ENCODE measurements at regions not wholly inside any gene's neighbourhood (a gene's known extent, or its start where the extent isn't known, plus 50 kb on each side); places are given as distances from the start of the nearest gene placed in this dataset.

GRCh38 chr3:124597979-124598378, 132.3 kb upstream of the UMPS start:
- TF ChIP-seq YY1 (IDR thresholded peaks at IDR 0.05; ENCODE audit: insufficient read depth, insufficient read length) = no peak
- Histone ChIP-seq H3K4me3 (ENCODE audit: insufficient read length, low read depth) (no peak overlapping the region), H3K27me3 (ENCODE audit: insufficient read depth, insufficient read length) (no peaks in the 10 kb centered on the region), H3K4me1 (ENCODE audit: insufficient read depth, insufficient read length) (peaks cover 2% of the 10 kb centered on the region), H3K9ac (ENCODE audit: insufficient read length, low read depth) (no peak overlapping the region), H3K9me3 (ENCODE audit: insufficient read depth, low read length) (no peaks in the 10 kb centered on the region), H3K36me3 (ENCODE audit: insufficient read depth, insufficient read length, low read length) (no peaks in the 10 kb centered on the region)
- DNase-seq (ENCODE audit: low read depth, low spot score) = no peak

DNA sequence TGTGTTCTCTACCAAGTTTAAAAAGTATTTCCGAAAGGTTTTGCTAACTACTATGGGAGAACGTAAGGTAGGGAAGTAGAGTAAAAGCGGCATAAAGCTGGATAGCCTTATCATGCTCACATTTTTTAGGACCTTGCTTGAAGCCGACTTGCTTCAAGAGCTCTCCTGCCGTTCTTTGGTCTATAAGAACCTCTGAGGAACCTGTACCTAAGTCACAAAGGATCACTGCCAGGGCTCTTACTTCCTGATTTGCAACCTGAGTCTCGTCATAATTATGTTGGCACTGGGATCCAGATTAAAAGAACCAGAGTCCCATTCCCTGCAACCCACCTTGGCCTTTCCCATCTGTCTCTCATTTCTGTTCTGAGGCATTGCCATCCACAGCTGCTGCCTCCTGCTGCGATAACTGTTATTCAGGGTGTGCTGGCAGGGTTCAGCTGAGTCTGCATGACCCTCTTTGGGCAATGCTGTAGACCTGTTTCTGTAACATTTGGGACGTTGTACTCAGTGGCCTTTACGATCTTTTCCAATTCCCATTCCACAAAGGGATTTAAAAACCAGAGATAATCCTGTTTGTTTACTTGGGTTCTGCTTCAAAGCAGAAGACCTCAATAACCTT, 131.0 kb upstream of the UMPS start:
- no peak for TF ChIP-seq SUZ12 (IDR thresholded peaks at IDR 0.05; ENCODE audit: extremely low read depth, insufficient read depth, insufficient read length)
- TF ChIP-seq YY1 (IDR thresholded peaks at IDR 0.05; ENCODE audit: insufficient read depth, insufficient read length) = no peak
- TF ChIP-seq ZNF274 (IDR thresholded peaks at IDR 0.05; ENCODE audit: low read depth, low read length) = no peak
- no peak for DNase-seq (ENCODE audit: low read depth, low spot score)
- Histone ChIP-seq H3K36me3 (ENCODE audit: insufficient read depth, insufficient read length, low read length) (no peaks in the 10 kb centered on the region), H3K4me3 (ENCODE audit: insufficient read length, low read depth) (no peak overlapping the region), H3K9ac (ENCODE audit: insufficient read length, low read depth) (no peak overlapping the region), H3K4me1 (ENCODE audit: insufficient read depth, insufficient read length) (no peaks in the 10 kb centered on the region), H3K27me3 (ENCODE audit: insufficient read depth, insufficient read length) (no peaks in the 10 kb centered on the region), H3K9me3 (ENCODE audit: insufficient read depth, low read length) (no peaks in the 10 kb centered on the region)

DNA sequence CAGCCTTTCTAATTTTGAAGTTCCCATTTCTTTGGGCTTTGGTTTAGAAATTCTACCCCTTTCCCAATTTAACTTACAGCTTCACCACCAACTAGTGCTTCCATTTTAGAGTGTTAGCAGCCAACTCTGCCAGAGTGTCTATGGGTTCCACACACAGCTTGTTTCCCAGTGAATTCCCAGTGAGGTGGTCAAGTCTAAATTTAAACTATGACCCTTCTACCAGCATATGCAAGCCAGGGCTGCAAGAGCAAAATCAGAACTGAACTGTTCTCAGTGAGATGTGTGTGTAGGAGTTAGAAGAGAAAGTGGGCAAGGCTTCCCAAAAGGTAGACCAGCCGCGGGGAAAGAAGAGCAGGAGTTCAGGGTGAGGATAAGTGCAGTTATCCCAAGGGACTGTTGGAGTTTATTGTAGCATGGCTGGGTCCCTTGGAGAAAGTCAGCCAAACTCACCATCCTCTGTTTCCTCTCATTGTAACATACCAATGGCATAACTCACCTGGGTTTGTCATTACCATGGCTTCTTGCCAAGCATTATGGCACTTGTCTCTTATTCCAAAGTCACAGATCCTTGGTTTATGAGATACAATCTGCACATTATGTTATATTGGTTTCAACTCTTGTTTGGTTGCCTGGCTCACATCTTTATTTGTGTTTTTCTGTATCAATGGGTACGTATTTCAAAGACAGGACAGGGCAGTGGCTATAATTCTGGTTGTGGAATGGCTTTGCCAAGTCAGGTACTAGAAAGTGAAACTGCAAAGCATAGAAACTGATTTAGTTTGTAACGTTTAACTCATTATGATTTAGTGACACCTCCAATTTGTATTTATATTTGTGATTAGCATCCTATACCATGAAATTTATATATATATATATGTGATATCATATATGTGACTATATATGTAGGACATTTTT, 130.2 kb upstream of the UMPS start:
- Histone ChIP-seq H3K36me3 (ENCODE audit: insufficient read depth, insufficient read length, low read length) (no peaks in the 10 kb centered on the region), H3K9ac (ENCODE audit: insufficient read length, low read depth) (no peak overlapping the region), H3K27me3 (ENCODE audit: insufficient read depth, insufficient read length) (no peaks in the 10 kb centered on the region), H3K9me3 (ENCODE audit: insufficient read depth, low read length) (no peaks in the 10 kb centered on the region), H3K4me1 (ENCODE audit: insufficient read depth, insufficient read length) (no peaks in the 10 kb centered on the region), H3K4me3 (ENCODE audit: insufficient read length, low read depth) (no peak overlapping the region)
- DNase-seq (ENCODE audit: low read depth, low spot score) = no peak
- no peak for TF ChIP-seq SUZ12 (IDR thresholded peaks at IDR 0.05; ENCODE audit: extremely low read depth, insufficient read depth, insufficient read length)
- no peak for TF ChIP-seq ZNF274 (IDR thresholded peaks at IDR 0.05; ENCODE audit: low read depth, low read length)
- TF ChIP-seq YY1 (IDR thresholded peaks at IDR 0.05; ENCODE audit: insufficient read depth, insufficient read length) = no peak

- H3K27me3 ChIP-seq (ENCODE audit: insufficient read depth, insufficient read length) = no peaks in the 10 kb centered on the region
- H3K4me1 ChIP-seq (ENCODE audit: insufficient read depth, insufficient read length) = no peaks in the 10 kb centered on the region
- no peaks in the 10 kb centered on the region for H3K9me3 ChIP-seq (ENCODE audit: insufficient read depth, low read length)
- H3K36me3 ChIP-seq (ENCODE audit: insufficient read depth, insufficient read length, low read length) = no peaks in the 10 kb centered on the region
- TF ChIP-seq SUZ12 (IDR thresholded peaks at IDR 0.05; ENCODE audit: extremely low read depth, insufficient read depth, insufficient read length) = no peak
- TF ChIP-seq ZNF274 (IDR thresholded peaks at IDR 0.05; ENCODE audit: low read depth, low read length) = no peak
- no peak for TF ChIP-seq YY1 (IDR thresholded peaks at IDR 0.05; ENCODE audit: insufficient read depth, insufficient read length)
- H3K4me3 ChIP-seq (ENCODE audit: insufficient read length, low read depth) = no peak overlapping the region
- no peak for DNase-seq (ENCODE audit: low read depth, low spot score)
- H3K9ac ChIP-seq (ENCODE audit: insufficient read length, low read depth) = no peak overlapping the region
Measured at GRCh38 chr3:124600765-124601164, 129.5 kb upstream of the UMPS start.

- no peaks in the 10 kb centered on the region for H3K4me1 ChIP-seq (ENCODE audit: insufficient read depth, insufficient read length)
- no peak overlapping the region for H3K9ac ChIP-seq (ENCODE audit: insufficient read length, low read depth)
- TF ChIP-seq ZNF274 (IDR thresholded peaks at IDR 0.05; ENCODE audit: low read depth, low read length) = no peak
- H3K36me3 ChIP-seq (ENCODE audit: insufficient read depth, insufficient read length, low read length) = no peaks in the 10 kb centered on the region
- no peak overlapping the region for H3K4me3 ChIP-seq (ENCODE audit: insufficient read length, low read depth)
- no peak for DNase-seq (ENCODE audit: low read depth, low spot score)
- no peaks in the 10 kb centered on the region for H3K27me3 ChIP-seq (ENCODE audit: insufficient read depth, insufficient read length)
- H3K9me3 ChIP-seq (ENCODE audit: insufficient read depth, low read length) = no peaks in the 10 kb centered on the region
Measured at GRCh38 chr3:124601190-124601589, 129.1 kb upstream of the UMPS start.

DNA sequence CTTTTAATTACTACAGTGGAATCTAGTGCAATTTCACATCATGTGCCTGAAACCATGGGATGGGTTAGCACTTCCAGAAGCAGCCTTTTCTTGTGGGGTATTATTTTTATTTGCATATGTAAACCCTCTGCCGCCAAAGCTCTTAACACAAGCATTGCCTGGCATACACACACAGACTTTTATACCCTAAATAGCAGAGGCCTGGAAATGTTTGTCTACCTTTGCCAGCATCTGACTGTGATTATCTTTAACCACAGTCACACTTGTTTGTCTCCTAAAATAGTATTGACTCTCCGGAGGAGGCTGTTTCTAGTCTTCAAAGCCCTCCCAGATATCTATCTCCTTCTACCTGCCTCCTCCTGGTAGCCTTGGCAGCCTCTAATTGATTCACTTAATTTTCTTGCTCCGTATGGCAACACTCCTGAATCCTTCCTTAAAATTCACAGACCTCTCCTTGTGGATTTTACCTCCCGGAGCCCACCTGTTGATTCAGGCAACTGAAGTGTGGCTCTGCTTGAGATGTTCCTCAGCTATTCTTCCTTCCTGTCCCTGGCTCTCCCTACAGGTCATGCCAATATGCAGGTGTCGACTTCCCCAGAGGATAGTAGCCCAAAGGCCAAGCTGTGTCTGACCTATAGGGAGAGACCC, 127.1 kb upstream of the UMPS start:
- H3K27me3 ChIP-seq (ENCODE audit: insufficient read depth, insufficient read length) = no peaks in the 10 kb centered on the region
- no peaks in the 10 kb centered on the region for H3K36me3 ChIP-seq (ENCODE audit: insufficient read depth, insufficient read length, low read length)
- H3K9ac ChIP-seq (ENCODE audit: insufficient read length, low read depth) = no peak overlapping the region
- no peaks in the 10 kb centered on the region for H3K9me3 ChIP-seq (ENCODE audit: insufficient read depth, low read length)
- TF ChIP-seq YY1 (IDR thresholded peaks at IDR 0.05; ENCODE audit: insufficient read depth, insufficient read length) (no peak), ZNF274 (IDR thresholded peaks at IDR 0.05; ENCODE audit: low read depth, low read length) (no peak)
- DNase-seq (ENCODE audit: low read depth, low spot score) = no peak
- no peak overlapping the region for H3K4me3 ChIP-seq (ENCODE audit: insufficient read length, low read depth)
- no peaks in the 10 kb centered on the region for H3K4me1 ChIP-seq (ENCODE audit: insufficient read depth, insufficient read length)

DNA sequence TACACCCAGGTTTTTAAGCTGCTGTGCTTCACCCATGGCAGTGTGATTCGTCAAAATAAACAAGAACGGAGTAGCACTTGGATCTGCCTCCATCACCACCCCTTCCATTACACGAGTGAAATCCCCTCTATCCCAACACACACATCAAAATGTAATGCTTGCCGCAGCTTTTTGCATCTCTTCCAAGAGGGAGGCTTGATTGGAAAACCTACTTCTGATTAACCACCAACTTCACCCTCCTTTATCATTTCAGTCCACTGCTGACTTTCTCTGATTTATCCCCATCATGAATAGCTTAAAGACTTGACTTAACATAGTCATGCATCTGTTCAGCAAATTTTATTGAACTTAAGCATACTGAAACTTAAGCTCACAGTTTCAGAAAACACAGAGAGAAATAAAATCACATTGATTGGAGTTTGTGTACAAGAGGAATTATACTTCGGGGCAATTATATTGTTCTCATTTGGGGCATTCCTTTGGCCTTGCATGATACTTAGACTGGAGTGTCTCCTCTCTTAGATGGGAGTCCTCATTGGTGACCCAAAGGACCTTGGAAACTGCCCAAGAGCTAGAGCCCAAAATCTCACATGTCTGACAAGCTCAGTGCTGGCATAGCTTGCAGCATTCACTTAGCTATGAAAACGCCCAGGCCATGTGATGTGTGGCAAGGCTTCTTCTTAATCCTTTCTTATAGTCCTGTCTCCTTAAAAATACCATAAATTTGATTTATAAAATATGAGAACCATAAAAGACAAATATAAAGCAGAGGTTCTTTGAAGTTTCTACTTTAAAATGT, 124.3 kb upstream of the UMPS start:
- no peak for DNase-seq (ENCODE audit: low read depth, low spot score)
- H3K27me3 ChIP-seq (ENCODE audit: insufficient read depth, insufficient read length) = no peaks in the 10 kb centered on the region
- no peaks in the 10 kb centered on the region for H3K9me3 ChIP-seq (ENCODE audit: insufficient read depth, low read length)
- H3K36me3 ChIP-seq (ENCODE audit: insufficient read depth, insufficient read length, low read length) = no peaks in the 10 kb centered on the region
- no peak overlapping the region for H3K9ac ChIP-seq (ENCODE audit: insufficient read length, low read depth)
- no peaks in the 10 kb centered on the region for H3K4me1 ChIP-seq (ENCODE audit: insufficient read depth, insufficient read length)
- no peak overlapping the region for H3K4me3 ChIP-seq (ENCODE audit: insufficient read length, low read depth)
- TF ChIP-seq YY1 (IDR thresholded peaks at IDR 0.05; ENCODE audit: insufficient read depth, insufficient read length) (no peak), SUZ12 (IDR thresholded peaks at IDR 0.05; ENCODE audit: extremely low read depth, insufficient read depth, insufficient read length) (no peak), ZNF274 (IDR thresholded peaks at IDR 0.05; ENCODE audit: low read depth, low read length) (no peak)
